IMR-90 (cell line): ENCODE measurements at regions not wholly inside any gene's neighbourhood (a gene's known extent, or its start where the extent isn't known, plus 50 kb on each side); places are given as distances from the start of the nearest gene placed in this dataset.

Experiments
- ATAC-seq: fragments of 200-7000 bp; cut with Tn5 transposase; 2 replicates; pipeline ENCODE4 v1.9.1; 2020; ENCODE audit warnings: low read depth, mild to moderate bottlenecking, moderate library complexity
- BruUV-seq: library from RNA; stranded (reverse); fragments of 400-500 nt; replicated peaks from 2 replicates; lab custom pipeline; 2021; lab: Mats Ljungman, UMichigan
- CTCF ChIA-PET: fragments of 300-600 bp; formaldehyde crosslinking; extraction: SDS; loops from one replicate; lab custom pipeline; 2021; ENCODE audit warnings: antibody characterized with exemption; lab: Yijun Ruan, JAX
- POLR2A ChIA-PET: fragments of 300-600 bp; sonication (Branson Sonifier 250); formaldehyde crosslinking; loops from one replicate; lab custom pipeline; 2022; ENCODE audit warnings: antibody characterized with exemption; ENCODE audit not compliant: unreplicated experiment; lab: Charles Lee
- DNase-seq: peaks from one replicate; pipeline ENCODE4 v3.0.0; 2013
- H2AFZ ChIP-seq: replicated peaks from 2 replicates; pipeline ENCODE3; 2013; ENCODE audit warnings: low read length, mild to moderate bottlenecking; ENCODE audit not compliant: poor library complexity
- H2AK5ac ChIP-seq: 2 replicates; pipeline ENCODE4 v1.6.1; 2013; ENCODE audit warnings: low read depth, low read length, inconsistent platforms
- H2AK9ac ChIP-seq: replicated peaks from 2 replicates; pipeline ENCODE3; 2013; ENCODE audit warnings: mild to moderate bottlenecking, low read depth, low read length, moderate library complexity; ENCODE audit not compliant: poor library complexity
- H2BK120ac ChIP-seq: 2 replicates; pipeline ENCODE4 v1.6.1; 2013; ENCODE audit warnings: low read depth, low read length, inconsistent platforms
- H2BK15ac ChIP-seq: 3 replicates; pipeline ENCODE4 v1.6.1; 2013; ENCODE audit warnings: low read depth, low read length, inconsistent platforms
- H2BK20ac ChIP-seq: 2 replicates; pipeline ENCODE4 v1.6.1; 2013; ENCODE audit warnings: low read depth, mild to moderate bottlenecking, inconsistent platforms, low read length, moderate library complexity
- H2BK5ac ChIP-seq: 2 replicates; pipeline ENCODE4 v1.6.1; 2013; ENCODE audit warnings: mild to moderate bottlenecking, low read depth, low read length, inconsistent platforms; ENCODE audit not compliant: poor library complexity, severe bottlenecking
- H3K14ac ChIP-seq: replicated peaks from 2 replicates; pipeline ENCODE4 v1.6.1; 2013; ENCODE audit warnings: low read depth, low read length, inconsistent platforms
- H3K18ac ChIP-seq: 2 replicates; pipeline ENCODE4 v1.6.1; 2013; ENCODE audit warnings: low read depth, low read length, control low read depth
- H3K23ac ChIP-seq: 2 replicates; pipeline ENCODE4 v1.6.1; 2013; ENCODE audit warnings: low read depth, low read length, inconsistent platforms
- H3K27ac ChIP-seq: 2 replicates; pipeline ENCODE4 v1.5.1; 2013; ENCODE audit warnings: mild to moderate bottlenecking, control low read depth, low read length; ENCODE audit not compliant: insufficient read depth
- H3K27me3 ChIP-seq: 2 replicates; pipeline ENCODE4 v1.6.1; 2013; ENCODE audit warnings: low read length; ENCODE audit not compliant: control insufficient read depth, insufficient read depth
- H3K36me3 ChIP-seq: 2 replicates; pipeline ENCODE4 v1.6.1; 2013; ENCODE audit warnings: low read length, mixed read lengths; ENCODE audit not compliant: control insufficient read depth, insufficient read depth
- H3K4ac ChIP-seq: 2 replicates; pipeline ENCODE4 v1.6.1; 2013; ENCODE audit warnings: low read depth, low read length, inconsistent platforms
- H3K4me1 ChIP-seq: 2 replicates; pipeline ENCODE4 v1.6.1; 2013; ENCODE audit warnings: low read length, mixed read lengths; ENCODE audit not compliant: control insufficient read depth, insufficient read depth
- H3K4me2 ChIP-seq: 2 replicates; pipeline ENCODE4 v1.6.1; 2013; ENCODE audit warnings: low read depth, mild to moderate bottlenecking, control low read depth, low read length, moderate library complexity
- H3K4me3 ChIP-seq: 2 replicates; pipeline ENCODE4 v1.5.1; 2013; ENCODE audit warnings: low read depth, mild to moderate bottlenecking, control low read depth, low read length, moderate library complexity; ENCODE audit not compliant: insufficient read depth
- H3K56ac ChIP-seq: 2 replicates; pipeline ENCODE4 v1.6.1; 2013; ENCODE audit warnings: low read length, inconsistent platforms; ENCODE audit not compliant: insufficient read depth; ENCODE audit errors: extremely low read depth
- H3K79me1 ChIP-seq, 2 experiments: 2 replicates each; pipeline ENCODE4 v1.6.1; 2013; ENCODE audit warnings: low read length in 2 of 2, inconsistent platforms in 1 of 2, low read depth in 1 of 2
- H3K9ac ChIP-seq: 2 replicates; pipeline ENCODE4 v1.6.1; 2013; ENCODE audit warnings: low read depth, low read length, control low read depth
- H3K9me1 ChIP-seq: 2 replicates; pipeline ENCODE4 v1.6.1; 2013; ENCODE audit warnings: low read length, inconsistent platforms; ENCODE audit not compliant: insufficient read depth
- H3K9me3 ChIP-seq: 2 replicates; pipeline ENCODE4 v1.6.1; 2013; ENCODE audit warnings: low read length; ENCODE audit not compliant: control insufficient read depth, insufficient read depth
- H4K20me1 ChIP-seq: 2 replicates; pipeline ENCODE4 v1.6.1; 2013; ENCODE audit warnings: low read length, inconsistent platforms; ENCODE audit not compliant: insufficient read depth
- H4K5ac ChIP-seq: 2 replicates; pipeline ENCODE4 v1.6.1; 2013; ENCODE audit warnings: mild to moderate bottlenecking, low read depth, low read length, control low read depth
- H4K8ac ChIP-seq, 2 experiments: 2 replicates each; pipeline ENCODE4 v1.6.1; 2013; ENCODE audit warnings: low read depth in 2 of 2, low read length in 2 of 2, control low read depth in 1 of 2, inconsistent platforms in 1 of 2
- H4K91ac ChIP-seq: 2 replicates; pipeline ENCODE4 v1.6.1; 2013; ENCODE audit warnings: low read depth, low read length, inconsistent platforms; ENCODE audit not compliant: insufficient read depth
- CEBPB ChIP-seq: IDR thresholded peaks from 2 replicates; pipeline ENCODE4 v1.6.1; 2012; ENCODE audit warnings: low read depth, low read length, improper control_type of control experiment
- FOS ChIP-seq: fragments of 150-350 bp; IDR thresholded peaks from 2 replicates; pipeline ENCODE4 v1.6.1; 2016; ENCODE audit warnings: low read depth, low read length
- MXI1 ChIP-seq: IDR thresholded peaks from 2 replicates; pipeline ENCODE4 v1.6.1; 2012; ENCODE audit warnings: low read depth, mild to moderate bottlenecking, low read length, moderate library complexity, borderline replicate concordance
- RFX5 ChIP-seq: IDR thresholded peaks from 2 replicates; pipeline ENCODE4 v1.8.0; 2012; ENCODE audit warnings: low read depth, mild to moderate bottlenecking, low read length, moderate library complexity
- WGBS, 2 experiments: methylation state at CpG; one replicate each; pipeline versions ENCODE4 v1.1.5 to v1.1.7; 2013; ENCODE audit warnings: missing lambda C conversion rate in 2 of 2; ENCODE audit not compliant: insufficient read length in 1 of 2; ENCODE audit errors: extremely low coverage in 2 of 2; 5-methylcytosine and 5-hydroxymethylcytosine counted together
- dilution Hi-C: fragments of 300-500 bp; cut with HindIII; formaldehyde crosslinking; loops from one replicate; pipeline ENCODE4 v1.14.3; 2018; ENCODE audit warnings: low sequenced_read_pairs; ENCODE audit not compliant: unreplicated experiment
- in situ Hi-C: fragments of 300-500 bp; cut with MboI; formaldehyde crosslinking; loops from 3 replicates; pipeline ENCODE4 v1.14.3; 2019; ENCODE audit warnings: low sequenced_read_pairs, inconsistent platforms, mixed read lengths
- intact Hi-C: fragments of 100-400 bp; cut with micrococcal nuclease; formaldehyde crosslinking; loops from 2 replicates; pipeline ENCODE4 v1.10.0; 2022

DNA sequence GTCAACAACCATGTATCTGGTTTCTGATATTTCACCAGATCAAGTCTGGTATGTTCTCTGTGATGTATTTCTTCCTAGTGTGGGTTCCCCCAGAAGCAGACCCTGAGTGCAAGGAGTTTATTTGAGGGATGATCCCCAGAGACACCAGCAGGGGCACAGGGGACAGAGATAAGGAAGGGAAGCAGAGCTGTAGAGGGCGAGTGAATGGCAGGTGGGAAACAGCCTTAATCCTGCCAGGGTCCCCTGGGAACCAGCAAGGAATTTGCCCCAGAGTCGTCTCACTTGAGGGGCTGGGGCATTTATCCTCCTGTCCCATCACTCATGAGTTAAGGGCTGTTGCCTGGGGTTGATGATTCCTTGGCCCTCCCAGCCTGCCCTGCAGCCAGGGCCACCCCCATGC, 206.4 kb upstream of the BCOR start:
- H3K23ac ChIP-seq, result no peak overlapping the region
- H2BK15ac ChIP-seq, result no peak overlapping the region
- H3K4me2 ChIP-seq, result no peak overlapping the region
- H4K5ac ChIP-seq, result no peak overlapping the region
- ChIA-PET CTCF (no interaction called here), POLR2A (no interaction called here)
- no peak overlapping the region for H3K27ac ChIP-seq
- H3K56ac ChIP-seq, result no peak overlapping the region
- no peak for TF ChIP-seq MXI1
- TF ChIP-seq FOS, result no peak
- no peak for TF ChIP-seq CEBPB
- TF ChIP-seq RFX5, result no peak
- peaks cover 2% of the 10 kb centered on the region; the same call in 1 of the 2 replicates for H3K9me3 ChIP-seq
- H4K91ac ChIP-seq, result no peak overlapping the region
- WGBS, 2 experiments, result no CpG with 5 or more reads among the region's 2 CpGs
- no peak overlapping the region for H3K18ac ChIP-seq
- DNase-seq, result no peak
- dilution Hi-C loops (no loop called here), intact Hi-C loops (no loop called here), in situ Hi-C loops (no loop called here)
- no peak overlapping the region for H2AFZ ChIP-seq
- no peaks in the 10 kb centered on the region for H3K9me1 ChIP-seq
- H3K36me3 ChIP-seq, result no peaks in the 10 kb centered on the region
- H2BK5ac ChIP-seq, result no peak overlapping the region
- no peak overlapping the region for H2BK20ac ChIP-seq
- ATAC-seq, result no peak
- H3K4ac ChIP-seq, result no peak overlapping the region
- no peak overlapping the region for H2BK120ac ChIP-seq
- no peaks in the 10 kb centered on the region for H3K79me1 ChIP-seq
- peaks cover 23% of the 10 kb centered on the region for H3K27me3 ChIP-seq
- H4K8ac ChIP-seq, result no peak overlapping the region
- no peak overlapping the region for H2AK5ac ChIP-seq
- no TSS peak for BruUV-seq
- H3K4me1 ChIP-seq, result no peaks in the 10 kb centered on the region
- H4K20me1 ChIP-seq, result no peaks in the 10 kb centered on the region
- no peak overlapping the region for H3K9ac ChIP-seq
- H3K14ac ChIP-seq, result no peak overlapping the region
- no peak overlapping the region for H3K4me3 ChIP-seq
- H2AK9ac ChIP-seq, result no peak overlapping the region
